ENCODE measurements at regions not wholly inside any gene's neighbourhood (a gene's known extent, or its start where the extent isn't known, plus 50 kb on each side); places are given as distances from the start of the nearest gene placed in this dataset.
A peak's percentile ranks its signal among the peaks of the same experiment; 100 is the strongest.

GRCh38 chr2:234565201-234565600 lies 68.3 kb upstream of the ARL4C start:
- ATAC-seq (no peak), DNase-seq (no peak)
- H3K9me3 ChIP-seq: peaks cover 0 to 4% (median 0%) of the 10 kb centered on the region in 12 donors
- H3K27ac ChIP-seq: no peak overlapping the region
- no peaks in the 10 kb centered on the region for H3K36me3 ChIP-seq
- no peaks in the 10 kb centered on the region for H3K4me1 ChIP-seq
- no peak overlapping the region for H3K4me3 ChIP-seq
- WGBS, 4 donors: 71 to 88% (median 83%) methylated on average over 1 of the region's 1 CpG
- H3K27me3 ChIP-seq: peaks cover 0 to 5% (median 0%) of the 10 kb centered on the region in 9 donors
- intact Hi-C loops (cut with DNase I): no loop called here
- TF ChIP-seq POLR2A (IDR thresholded peaks at IDR 0.05) (no peak), CTCF (IDR thresholded peaks at IDR 0.05) (no peak)

GRCh38 chr2:234564699-234565098 lies 67.8 kb upstream of the ARL4C start:
- no peak overlapping the region for H3K27ac ChIP-seq
- no peaks in the 10 kb centered on the region for H3K36me3 ChIP-seq
- intact Hi-C loops (cut with DNase I): no loop called here
- H3K4me3 ChIP-seq: no peak overlapping the region
- ATAC-seq (no peak), DNase-seq (no peak)
- no peak for TF ChIP-seq POLR2A (IDR thresholded peaks at IDR 0.05)
- peak in 5 of 12 donors; percentile 13 to 32 (median 24) for TF ChIP-seq CTCF (IDR thresholded peaks at IDR 0.05)
- H3K27me3 ChIP-seq: peaks cover 0 to 5% (median 0%) of the 10 kb centered on the region in 9 donors
- peaks cover 0 to 4% (median 0%) of the 10 kb centered on the region in 12 donors for H3K9me3 ChIP-seq
- no peaks in the 10 kb centered on the region for H3K4me1 ChIP-seq
- 38 to 56% (median 51%) methylated on average over 2 of the region's 2 CpGs for WGBS, 4 donors

GRCh38 chr2:234559609-234560008 lies 62.7 kb upstream of the ARL4C start:
- ATAC-seq (no peak), DNase-seq (no peak)
- H3K36me3 ChIP-seq: no peaks in the 10 kb centered on the region
- no peaks in the 10 kb centered on the region for H3K27me3 ChIP-seq
- no peak for TF ChIP-seq POLR2A (IDR thresholded peaks at IDR 0.05)
- no peak for TF ChIP-seq CTCF (IDR thresholded peaks at IDR 0.05)
- H3K9me3 ChIP-seq: peaks cover 0 to 4% (median 0%) of the 10 kb centered on the region in 12 donors
- no peak overlapping the region for H3K27ac ChIP-seq
- H3K4me3 ChIP-seq: no peak overlapping the region
- intact Hi-C loops (cut with DNase I): loop anchor here in 2 of 10 donors (10.0 kb wide), 2 partner anchors 315 to 325 kb away; no protein-coding TSS in a partner anchor
- no peaks in the 10 kb centered on the region for H3K4me1 ChIP-seq
- 87 to 95% (median 89%) methylated on average over 5 of the region's 5 CpGs for WGBS, 4 donors

DNA sequence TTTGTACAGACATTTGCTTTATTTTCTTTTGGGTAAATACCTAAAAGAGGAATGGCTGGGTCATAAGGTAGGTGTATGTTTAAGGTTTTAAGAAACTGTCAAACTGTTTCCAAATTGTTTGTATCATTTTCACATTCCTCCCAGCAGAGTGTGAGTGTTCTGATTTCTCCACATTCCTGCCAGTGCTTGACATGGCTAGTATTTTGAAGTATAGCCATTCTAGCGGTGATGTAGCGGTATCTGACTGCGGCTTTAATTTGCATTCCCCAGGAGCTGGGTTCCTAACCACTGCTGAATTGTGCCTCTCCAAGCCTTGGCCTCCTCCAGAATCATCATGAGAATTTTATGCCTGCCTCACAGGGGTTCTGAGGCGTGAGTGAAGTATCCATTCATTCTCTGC lies 61.8 kb upstream of the ARL4C start:
- Histone ChIP-seq H3K27me3 (no peaks in the 10 kb centered on the region), H3K27ac (no peak overlapping the region), H3K4me1 (no peaks in the 10 kb centered on the region), H3K4me3 (no peak overlapping the region), H3K9me3 (peaks cover 0 to 4% (median 0%) of the 10 kb centered on the region in 12 donors), H3K36me3 (no peaks in the 10 kb centered on the region)
- intact Hi-C loops (cut with DNase I): loop anchor here in 2 of 10 donors (10.0 kb wide), 2 partner anchors 316 to 326 kb away; no protein-coding TSS in a partner anchor
- DNase-seq (no peak), ATAC-seq (no peak)
- TF ChIP-seq POLR2A (IDR thresholded peaks at IDR 0.05): no peak
- no peak for TF ChIP-seq CTCF (IDR thresholded peaks at IDR 0.05)
- 89 to 95% (median 90%) methylated on average over 4 of the region's 4 CpGs for WGBS, 4 donors

All from heart left ventricle (tissue), 16 donors.